GM08714 (cell line): ENCODE measurements at regions not wholly inside any gene's neighbourhood (a gene's known extent, or its start where the extent isn't known, plus 50 kb on each side); places are given as distances from the start of the nearest gene placed in this dataset.

Source experiments
- H3K4me3 ChIP-seq: fragments of 200-500 bp; sonication (Bioruptor generic); 2 replicates; pipeline ENCODE4 v1.5.1; 2014; ENCODE audit warnings: mild to moderate bottlenecking, low read length, inconsistent platforms
- ZNF274 ChIP-seq: IDR thresholded peaks from 2 replicates; pipeline ENCODE4 v1.6.1; 2012; ENCODE audit warnings: mild to moderate bottlenecking, low read depth, low read length

GRCh38 chr6:91868539-91869202 lies 1281.8 kb upstream of the MAP3K7 start:
- TF ChIP-seq ZNF274: no peak
- no peak overlapping the region for H3K4me3 ChIP-seq

GRCh38 chr6:91865889-91866288 lies 1279.0 kb upstream of the MAP3K7 start:
- no peak for TF ChIP-seq ZNF274
- no peak overlapping the region for H3K4me3 ChIP-seq

- no peak overlapping the region for H3K4me3 ChIP-seq
- no peak for TF ChIP-seq ZNF274
These were observed 1278.0 kb upstream of the MAP3K7 start for GRCh38 chr6:91864911-91865310.

DNA sequence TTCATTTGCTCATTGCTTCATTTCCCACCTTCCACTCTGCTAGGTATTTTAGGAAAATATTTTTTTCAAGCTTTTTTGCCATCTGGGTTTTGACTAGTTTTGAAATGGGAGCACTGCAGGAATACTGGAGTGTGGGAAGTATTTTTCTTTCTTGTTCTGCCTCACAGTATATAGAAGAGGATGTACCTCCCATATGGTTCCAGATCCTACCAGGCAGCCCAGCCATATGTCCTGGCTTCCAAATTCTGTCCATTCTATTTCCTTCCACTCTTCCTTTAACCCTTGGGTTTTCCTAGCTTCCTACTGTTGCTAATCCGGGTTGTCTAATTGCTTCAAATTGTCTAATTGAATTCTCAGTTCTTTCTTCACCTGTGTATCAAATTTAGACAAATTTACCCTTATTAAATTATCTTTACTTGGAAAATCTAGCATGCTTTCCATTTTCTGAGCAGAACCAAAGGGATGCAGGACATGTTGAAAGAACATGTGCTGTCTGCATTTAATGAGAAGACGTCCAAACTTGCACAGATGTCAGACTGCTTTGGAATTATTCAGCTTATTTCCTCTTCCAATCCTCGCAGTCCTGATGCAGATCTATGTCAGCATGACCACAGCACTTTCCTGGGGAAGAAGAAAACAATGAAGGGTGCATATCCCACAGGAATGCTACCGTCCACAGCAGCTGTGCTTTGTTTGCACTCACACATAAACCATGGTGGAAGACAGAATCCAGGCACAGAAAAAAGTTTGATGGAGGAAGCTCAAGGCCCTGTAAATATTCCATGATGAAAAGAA lies 1273.9 kb upstream of the MAP3K7 start:
- no peak for TF ChIP-seq ZNF274
- no peak overlapping the region for H3K4me3 ChIP-seq

- TF ChIP-seq ZNF274: no peak
- H3K4me3 ChIP-seq: no peak overlapping the region
These were observed 1265.4 kb upstream of the MAP3K7 start for GRCh38 chr6:91852252-91852651.

GRCh38 chr6:91834813-91835212 lies 1247.9 kb upstream of the MAP3K7 start:
- H3K4me3 ChIP-seq: no peak overlapping the region
- TF ChIP-seq ZNF274: no peak

- no peak overlapping the region for H3K4me3 ChIP-seq
- no peak for TF ChIP-seq ZNF274
These were observed 1240.3 kb upstream of the MAP3K7 start for GRCh38 chr6:91827151-91827550.

GRCh38 chr6:91826128-91826527 lies 1239.3 kb upstream of the MAP3K7 start:
- H3K4me3 ChIP-seq: no peak overlapping the region
- no peak for TF ChIP-seq ZNF274

DNA sequence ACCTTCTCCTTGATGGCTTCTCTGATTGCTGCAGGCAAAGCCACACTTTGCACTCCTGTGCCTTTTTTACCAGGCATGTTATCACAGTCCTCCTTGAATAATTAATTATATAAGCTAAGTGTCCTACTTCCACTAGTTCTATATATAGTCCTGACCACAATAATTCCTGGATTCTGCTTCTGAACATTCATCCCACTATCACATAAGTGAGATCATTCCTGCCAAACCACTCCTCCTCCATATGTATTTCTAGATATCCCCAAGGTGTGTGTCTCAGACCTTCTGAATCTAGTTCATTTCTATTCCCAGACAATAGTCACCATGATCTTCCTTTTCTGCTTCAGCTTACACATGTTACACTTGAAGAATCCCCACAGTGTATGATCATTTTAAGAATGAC lies 1237.5 kb upstream of the MAP3K7 start:
- no peak overlapping the region for H3K4me3 ChIP-seq
- no peak for TF ChIP-seq ZNF274

- no peak for TF ChIP-seq ZNF274
- H3K4me3 ChIP-seq: no peak overlapping the region
These were observed 1235.7 kb upstream of the MAP3K7 start for GRCh38 chr6:91822581-91822980.

GRCh38 chr6:91816335-91816734 lies 1229.5 kb upstream of the MAP3K7 start:
- TF ChIP-seq ZNF274: no peak
- H3K4me3 ChIP-seq: no peak overlapping the region

- no peak for TF ChIP-seq ZNF274
- no peak overlapping the region for H3K4me3 ChIP-seq
These were observed 1226.8 kb upstream of the MAP3K7 start for GRCh38 chr6:91813641-91814040.

GRCh38 chr6:91812596-91813274 lies 1225.9 kb upstream of the MAP3K7 start:
- no peak for TF ChIP-seq ZNF274
- no peak overlapping the region for H3K4me3 ChIP-seq

GRCh38 chr6:91804981-91805380 lies 1218.1 kb upstream of the MAP3K7 start:
- no peak overlapping the region for H3K4me3 ChIP-seq

GRCh38 chr6:91802431-91802830 lies 1215.6 kb upstream of the MAP3K7 start:
- TF ChIP-seq ZNF274: no peak
- no peak overlapping the region for H3K4me3 ChIP-seq

More at GRCh38 chr6:91804981-91805380, 1218.1 kb upstream of the MAP3K7 start:
- no peak for TF ChIP-seq ZNF274
